ENCODE measurements at regions not wholly inside any gene's neighbourhood (a gene's known extent, or its start where the extent isn't known, plus 50 kb on each side); places are given as distances from the start of the nearest gene placed in this dataset.

DNA sequence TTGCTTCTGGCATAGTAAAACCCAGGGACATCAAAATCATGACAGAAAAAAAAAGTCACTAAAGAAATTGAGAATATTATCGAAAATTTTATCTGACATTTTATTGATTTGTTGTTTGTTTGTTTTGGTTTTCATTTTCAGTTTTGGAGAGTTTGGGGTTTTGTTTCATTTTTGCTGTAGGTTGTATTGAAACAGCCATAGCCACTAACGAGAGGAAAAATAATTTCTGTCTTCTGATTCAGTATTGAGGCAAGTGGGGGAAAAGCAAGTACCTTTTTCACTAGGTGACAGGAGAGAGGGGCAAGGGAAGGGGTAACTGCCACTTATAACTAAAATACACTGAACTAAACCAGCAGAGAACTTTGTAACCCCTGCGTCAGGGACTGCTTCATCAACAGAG is 392.8 kb upstream of the NDST3 start:
- TF ChIP-seq, protein P1, sequence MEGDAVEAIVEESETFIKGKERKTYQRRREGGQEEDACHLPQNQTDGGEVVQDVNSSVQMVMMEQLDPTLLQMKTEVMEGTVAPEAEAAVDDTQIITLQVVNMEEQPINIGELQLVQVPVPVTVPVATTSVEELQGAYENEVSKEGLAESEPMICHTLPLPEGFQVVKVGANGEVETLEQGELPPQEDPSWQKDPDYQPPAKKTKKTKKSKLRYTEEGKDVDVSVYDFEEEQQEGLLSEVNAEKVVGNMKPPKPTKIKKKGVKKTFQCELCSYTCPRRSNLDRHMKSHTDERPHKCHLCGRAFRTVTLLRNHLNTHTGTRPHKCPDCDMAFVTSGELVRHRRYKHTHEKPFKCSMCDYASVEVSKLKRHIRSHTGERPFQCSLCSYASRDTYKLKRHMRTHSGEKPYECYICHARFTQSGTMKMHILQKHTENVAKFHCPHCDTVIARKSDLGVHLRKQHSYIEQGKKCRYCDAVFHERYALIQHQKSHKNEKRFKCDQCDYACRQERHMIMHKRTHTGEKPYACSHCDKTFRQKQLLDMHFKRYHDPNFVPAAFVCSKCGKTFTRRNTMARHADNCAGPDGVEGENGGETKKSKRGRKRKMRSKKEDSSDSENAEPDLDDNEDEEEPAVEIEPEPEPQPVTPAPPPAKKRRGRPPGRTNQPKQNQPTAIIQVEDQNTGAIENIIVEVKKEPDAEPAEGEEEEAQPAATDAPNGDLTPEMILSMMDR (IDR thresholded peaks at IDR 0.05): no peak
- no peak for TF ChIP-seq POLR2A (IDR thresholded peaks at IDR 0.05)
